Right lobe of liver (tissue), 4 donors: ENCODE measurements at regions not wholly inside any gene's neighbourhood (a gene's known extent, or its start where the extent isn't known, plus 50 kb on each side); places are given as distances from the start of the nearest gene placed in this dataset.

ENCODE experiments used
- POLR2A ChIP-seq: fragments of 450-650 bp; IDR thresholded peaks from one replicate; pipeline ENCODE4 v1.6.1; 2017; ENCODE audit warnings: antibody characterized with exemption, mild to moderate bottlenecking
- TF ChIP-seq, protein P1 (sequence below), 4 donors: fragments of 200-600 bp in 3 of 4; fragments of 450-650 bp in 1 of 4; IDR thresholded peaks; one replicate each; pipeline versions ENCODE4 v1.5.1 to v1.8.0; 2016 to 2022; ENCODE audit warnings: antibody characterized with exemption in 4 of 4, mild to moderate bottlenecking in 2 of 4
- donor health status: DM: no; HTN: no; CAD: no.
- donor health status: DM: no; HTN: no; CAD: no.
- donor health status: DM: no; HTN: yes; CAD: no.

DNA sequence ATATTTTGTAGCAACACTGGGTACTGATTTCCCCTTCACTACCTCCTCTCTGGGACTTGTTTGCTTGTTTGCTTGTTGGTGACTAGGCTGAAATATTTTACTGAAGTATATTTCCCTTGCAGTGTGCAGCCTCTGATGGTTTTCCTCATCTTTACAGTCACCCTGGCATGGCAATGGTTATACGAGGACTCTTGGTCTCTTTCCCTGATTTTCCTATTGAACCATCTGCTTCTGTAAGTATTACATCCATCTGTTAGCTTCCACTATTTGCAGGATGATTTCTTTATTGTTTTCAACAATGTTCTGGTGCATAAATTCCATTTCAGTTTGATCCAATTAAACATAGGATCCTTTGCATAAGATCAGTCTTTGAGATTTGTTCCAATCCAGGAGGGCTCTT lies 465.1 kb downstream of the MEI4 start:
- TF ChIP-seq, protein P1, sequence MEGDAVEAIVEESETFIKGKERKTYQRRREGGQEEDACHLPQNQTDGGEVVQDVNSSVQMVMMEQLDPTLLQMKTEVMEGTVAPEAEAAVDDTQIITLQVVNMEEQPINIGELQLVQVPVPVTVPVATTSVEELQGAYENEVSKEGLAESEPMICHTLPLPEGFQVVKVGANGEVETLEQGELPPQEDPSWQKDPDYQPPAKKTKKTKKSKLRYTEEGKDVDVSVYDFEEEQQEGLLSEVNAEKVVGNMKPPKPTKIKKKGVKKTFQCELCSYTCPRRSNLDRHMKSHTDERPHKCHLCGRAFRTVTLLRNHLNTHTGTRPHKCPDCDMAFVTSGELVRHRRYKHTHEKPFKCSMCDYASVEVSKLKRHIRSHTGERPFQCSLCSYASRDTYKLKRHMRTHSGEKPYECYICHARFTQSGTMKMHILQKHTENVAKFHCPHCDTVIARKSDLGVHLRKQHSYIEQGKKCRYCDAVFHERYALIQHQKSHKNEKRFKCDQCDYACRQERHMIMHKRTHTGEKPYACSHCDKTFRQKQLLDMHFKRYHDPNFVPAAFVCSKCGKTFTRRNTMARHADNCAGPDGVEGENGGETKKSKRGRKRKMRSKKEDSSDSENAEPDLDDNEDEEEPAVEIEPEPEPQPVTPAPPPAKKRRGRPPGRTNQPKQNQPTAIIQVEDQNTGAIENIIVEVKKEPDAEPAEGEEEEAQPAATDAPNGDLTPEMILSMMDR (IDR thresholded peaks at IDR 0.05) = no peak
- TF ChIP-seq POLR2A = no peak
